ENCODE measurements at regions not wholly inside any gene's neighbourhood (a gene's known extent, or its start where the extent isn't known, plus 50 kb on each side); places are given as distances from the start of the nearest gene placed in this dataset.

- H3K4me3 ChIP-seq (ENCODE audit: control insufficient read depth, low read depth, low read length): no peak overlapping the region
- no peak for DNase-seq (ENCODE audit: low read depth)
- TF ChIP-seq CTCF (conservative IDR thresholded peaks at IDR 0.05; ENCODE audit: control insufficient read depth, insufficient read depth, low read depth, low read length): no peak
These were observed 629.5 kb downstream of the LMO4 start for GRCh38 chr1:87958201-87958600.

DNA sequence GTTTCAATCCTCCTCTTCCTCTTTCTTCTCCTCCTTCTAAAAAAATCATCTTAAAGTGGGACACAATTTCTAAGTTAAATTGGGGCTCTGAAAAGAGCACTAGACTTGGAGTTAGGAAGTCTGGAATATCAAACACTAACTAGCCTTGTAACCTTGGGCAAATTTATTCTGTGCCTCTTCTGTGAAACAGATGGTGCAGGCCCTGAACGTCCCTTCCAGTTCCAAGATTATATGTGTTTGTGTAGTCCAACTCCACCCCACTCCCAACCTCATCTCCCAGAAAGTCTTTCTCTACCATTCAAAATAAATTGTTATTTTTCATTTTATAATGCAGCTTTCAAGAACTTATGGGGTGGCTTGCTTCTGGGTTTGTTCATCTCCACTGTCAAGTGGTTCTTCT lies 630.0 kb downstream of the LMO4 start:
- no peak for TF ChIP-seq CTCF (conservative IDR thresholded peaks at IDR 0.05; ENCODE audit: control insufficient read depth, insufficient read depth, low read depth, low read length)

DNA sequence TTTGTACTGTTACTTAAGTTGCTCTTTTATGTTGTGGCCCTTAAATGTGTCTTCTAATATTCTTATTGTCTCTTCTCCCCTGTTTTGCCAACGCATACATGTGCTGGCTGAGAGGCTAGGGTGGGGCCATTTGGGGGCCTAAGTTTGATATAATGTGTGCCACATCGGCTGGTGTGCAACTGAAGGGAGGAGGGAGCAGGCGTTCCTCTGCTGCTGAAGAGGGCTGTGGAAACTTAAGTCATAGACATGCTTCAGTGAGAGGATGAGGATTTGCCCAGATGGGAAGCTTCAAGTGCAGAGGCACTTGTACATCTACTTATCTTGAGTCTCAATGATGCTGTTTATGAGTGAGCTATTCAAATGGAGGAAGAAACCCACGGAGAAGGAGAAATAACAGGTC lies 630.6 kb downstream of the LMO4 start:
- DNase-seq (ENCODE audit: low read depth): no peak
- no peak for TF ChIP-seq CTCF (conservative IDR thresholded peaks at IDR 0.05; ENCODE audit: control insufficient read depth, insufficient read depth, low read depth, low read length)
- H3K4me3 ChIP-seq (ENCODE audit: control insufficient read depth, low read depth, low read length): no peak overlapping the region

More for the DNA sequence above, 630.0 kb downstream of the LMO4 start:
- no peak overlapping the region for H3K4me3 ChIP-seq (ENCODE audit: control insufficient read depth, low read depth, low read length)
- DNase-seq (ENCODE audit: low read depth): no peak

DNA sequence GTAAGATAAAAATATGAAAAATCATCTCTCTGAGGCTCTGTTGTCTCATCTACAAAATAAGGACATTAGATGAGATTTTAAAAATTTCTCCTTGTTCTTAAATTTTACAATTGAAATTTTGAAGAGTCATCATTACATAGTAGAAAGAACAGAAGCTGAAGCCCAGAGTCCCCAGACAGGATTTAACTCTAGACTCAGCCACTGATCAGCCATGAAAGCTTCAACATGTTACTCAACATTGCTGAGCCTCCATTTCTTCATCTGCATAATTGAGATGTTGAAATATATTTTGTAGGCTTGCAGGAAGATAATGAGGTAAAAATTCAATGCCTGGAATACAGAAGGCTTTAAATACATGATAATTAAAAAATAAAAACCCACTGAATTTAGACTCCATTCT lies 633.3 kb downstream of the LMO4 start:
- TF ChIP-seq CTCF (conservative IDR thresholded peaks at IDR 0.05; ENCODE audit: control insufficient read depth, insufficient read depth, low read depth, low read length): no peak
- no peak overlapping the region for H3K4me3 ChIP-seq (ENCODE audit: control insufficient read depth, low read depth, low read length)
- peak; percentile 54 for DNase-seq (ENCODE audit: low read depth)

- no peak overlapping the region for H3K4me3 ChIP-seq (ENCODE audit: control insufficient read depth, low read depth, low read length)
- peak; percentile 64 for DNase-seq (ENCODE audit: low read depth)
- TF ChIP-seq CTCF (conservative IDR thresholded peaks at IDR 0.05; ENCODE audit: control insufficient read depth, insufficient read depth, low read depth, low read length): no peak
These were observed 634.9 kb downstream of the LMO4 start for GRCh38 chr1:87963556-87963955.

- no peak for DNase-seq (ENCODE audit: low read depth)
- H3K4me3 ChIP-seq (ENCODE audit: control insufficient read depth, low read depth, low read length): no peak overlapping the region
- no peak for TF ChIP-seq CTCF (conservative IDR thresholded peaks at IDR 0.05; ENCODE audit: control insufficient read depth, insufficient read depth, low read depth, low read length)
These were observed 636.5 kb downstream of the LMO4 start for GRCh38 chr1:87965193-87965592.

All from fibroblast of mammary gland (primary cell).